ENCODE measurements at regions not wholly inside any gene's neighbourhood (a gene's known extent, or its start where the extent isn't known, plus 50 kb on each side); places are given as distances from the start of the nearest gene placed in this dataset.

DNA sequence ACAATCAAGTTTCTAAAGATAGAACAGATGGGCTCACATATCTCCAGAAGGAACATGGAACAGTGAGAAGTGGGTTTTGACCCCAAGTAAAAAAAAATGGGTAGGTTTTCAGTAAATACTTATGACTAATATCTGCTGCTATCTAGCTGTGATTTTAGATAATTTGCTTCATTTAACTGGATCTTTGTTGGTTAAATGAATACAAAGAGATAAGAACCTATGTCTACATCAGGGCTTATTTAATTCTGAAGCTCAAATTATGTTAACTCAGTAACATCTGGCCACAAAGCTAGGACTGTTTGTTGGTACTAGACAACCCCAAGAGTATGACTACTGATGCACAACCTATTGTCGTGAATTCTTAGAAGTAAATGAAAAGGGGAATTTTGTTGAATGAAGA, 144.4 kb upstream of the SESN3 start (continued):
- TF ChIP-seq TBP (IDR thresholded peaks at IDR 0.05; ENCODE audit: low read depth, low read length): no peak
- TF ChIP-seq, protein P1, sequence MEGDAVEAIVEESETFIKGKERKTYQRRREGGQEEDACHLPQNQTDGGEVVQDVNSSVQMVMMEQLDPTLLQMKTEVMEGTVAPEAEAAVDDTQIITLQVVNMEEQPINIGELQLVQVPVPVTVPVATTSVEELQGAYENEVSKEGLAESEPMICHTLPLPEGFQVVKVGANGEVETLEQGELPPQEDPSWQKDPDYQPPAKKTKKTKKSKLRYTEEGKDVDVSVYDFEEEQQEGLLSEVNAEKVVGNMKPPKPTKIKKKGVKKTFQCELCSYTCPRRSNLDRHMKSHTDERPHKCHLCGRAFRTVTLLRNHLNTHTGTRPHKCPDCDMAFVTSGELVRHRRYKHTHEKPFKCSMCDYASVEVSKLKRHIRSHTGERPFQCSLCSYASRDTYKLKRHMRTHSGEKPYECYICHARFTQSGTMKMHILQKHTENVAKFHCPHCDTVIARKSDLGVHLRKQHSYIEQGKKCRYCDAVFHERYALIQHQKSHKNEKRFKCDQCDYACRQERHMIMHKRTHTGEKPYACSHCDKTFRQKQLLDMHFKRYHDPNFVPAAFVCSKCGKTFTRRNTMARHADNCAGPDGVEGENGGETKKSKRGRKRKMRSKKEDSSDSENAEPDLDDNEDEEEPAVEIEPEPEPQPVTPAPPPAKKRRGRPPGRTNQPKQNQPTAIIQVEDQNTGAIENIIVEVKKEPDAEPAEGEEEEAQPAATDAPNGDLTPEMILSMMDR (IDR thresholded peaks at IDR 0.05; ENCODE audit: control extremely low read depth in 1 of 3, insufficient read depth in 1 of 3, low read depth in 1 of 3, low read length in 3 of 3): no peak
- no peak for TF ChIP-seq TAF7 (optimal IDR thresholded peaks at IDR 0.05; ENCODE audit: borderline replicate concordance, low read depth, low read length)
- no peak for TF ChIP-seq FOSL1 (IDR thresholded peaks at IDR 0.05; ENCODE audit: insufficient read depth, low read depth, low read length)
- TF ChIP-seq EP300 (IDR thresholded peaks at IDR 0.05; ENCODE audit: borderline replicate concordance in 1 of 2, low read depth in 2 of 2, low read length in 2 of 2): no peak
- TF ChIP-seq ASH2L (IDR thresholded peaks at IDR 0.05; ENCODE audit: low read length): no peak
- TF ChIP-seq BACH1 (IDR thresholded peaks at IDR 0.05; ENCODE audit: low read length): no peak
- TF ChIP-seq POLR2AphosphoS5 (IDR thresholded peaks at IDR 0.05; ENCODE audit: low read depth, low read length): no peak
- TF ChIP-seq SIX5 (IDR thresholded peaks at IDR 0.05; ENCODE audit: low read depth, low read length): no peak
- no peak for TF ChIP-seq HDAC6 (IDR thresholded peaks at IDR 0.05; ENCODE audit: low read depth, low read length)
- TF ChIP-seq NRF1 (IDR thresholded peaks at IDR 0.05; ENCODE audit: low read depth, low read length): no peak
